HUES6 (cell line): ENCODE measurements at regions not wholly inside any gene's neighbourhood (a gene's known extent, or its start where the extent isn't known, plus 50 kb on each side); places are given as distances from the start of the nearest gene placed in this dataset.
A peak's percentile ranks its signal among the peaks of the same experiment; 100 is the strongest.

ENCODE experiments used
- H3K27ac ChIP-seq: 2 replicates; pipeline ENCODE4 v1.7.0; 2013; ENCODE audit warnings: low read depth, mild to moderate bottlenecking, low read length, inconsistent platforms
- H3K27me3 ChIP-seq: 2 replicates; pipeline ENCODE4 v1.6.1; 2013; ENCODE audit warnings: low read length; ENCODE audit not compliant: control insufficient read depth, insufficient read depth
- H3K36me3 ChIP-seq: 2 replicates; pipeline ENCODE4 v1.6.1; 2013; ENCODE audit warnings: low read length; ENCODE audit not compliant: control insufficient read depth, insufficient read depth
- H3K4me1 ChIP-seq: 2 replicates; pipeline ENCODE4 v1.6.1; 2013; ENCODE audit warnings: low read length; ENCODE audit not compliant: control insufficient read depth, insufficient read depth
- H3K4me3 ChIP-seq: 2 replicates; pipeline ENCODE4 v1.5.1; 2013; ENCODE audit warnings: low read depth, low read length
- H3K9ac ChIP-seq: one replicate; pipeline ENCODE4 v1.6.1; 2013; ENCODE audit warnings: mild to moderate bottlenecking, low read length
- H3K9me3 ChIP-seq: 2 replicates; pipeline ENCODE4 v1.6.1; 2013; ENCODE audit warnings: low read depth, low read length; ENCODE audit not compliant: control insufficient read depth, insufficient read depth

DNA sequence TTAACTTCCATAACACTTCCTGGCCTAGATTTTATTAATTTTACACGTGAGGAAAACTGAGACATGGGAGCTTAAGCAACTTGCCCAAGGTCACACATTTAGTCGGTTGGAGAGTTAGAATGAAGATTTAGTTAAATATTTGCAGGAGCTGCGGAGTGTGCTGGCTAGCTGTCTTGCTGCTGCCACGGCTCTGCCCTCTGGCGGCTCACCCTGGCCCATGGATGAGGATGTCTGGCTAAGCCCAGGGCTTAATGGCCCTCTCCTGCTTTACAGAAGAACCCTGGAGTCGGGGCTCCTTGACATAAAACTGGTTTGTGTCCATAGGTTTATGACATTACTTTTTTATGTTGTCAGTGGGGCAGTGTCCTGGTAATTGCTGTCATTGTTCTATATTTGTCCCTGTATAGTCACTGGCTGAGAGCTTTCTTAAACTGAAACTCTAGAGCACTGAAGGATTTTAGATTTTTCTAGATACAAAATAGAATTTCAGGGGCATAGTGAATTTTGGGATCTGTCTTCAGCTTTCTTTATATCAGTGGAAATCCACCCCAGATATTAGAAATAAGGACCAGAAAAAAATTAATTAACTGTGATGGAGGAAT, 88.9 kb upstream of the WLS start:
- no peaks in the 10 kb centered on the region for H3K9me3 ChIP-seq
- H3K4me1 ChIP-seq = peaks cover 18% of the 10 kb centered on the region
- no peak overlapping the region for H3K9ac ChIP-seq
- H3K27ac ChIP-seq = no peak overlapping the region
- H3K36me3 ChIP-seq = no peaks in the 10 kb centered on the region
- no peak overlapping the region for H3K4me3 ChIP-seq
- H3K27me3 ChIP-seq = no peaks in the 10 kb centered on the region

DNA sequence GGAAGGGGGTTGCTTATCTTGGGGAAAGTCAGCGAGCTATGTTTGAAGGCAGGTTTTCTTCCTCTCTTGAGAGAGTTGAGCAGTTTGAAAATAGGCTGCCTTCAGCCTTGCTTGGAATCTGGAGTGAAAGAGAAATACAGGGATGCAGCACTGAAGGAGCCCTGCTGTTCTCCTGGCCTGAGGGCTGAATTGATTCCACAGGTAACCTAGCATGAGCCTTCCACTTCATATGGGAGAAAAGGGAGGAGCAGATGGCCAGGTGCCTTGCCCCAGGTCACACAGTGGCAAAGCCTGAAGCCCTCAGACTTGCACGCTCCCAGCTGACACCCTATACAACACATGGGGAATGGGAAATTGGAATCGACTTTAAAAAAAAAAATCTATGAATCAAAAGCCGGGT, 88.0 kb upstream of the WLS start:
- Histone ChIP-seq H3K9me3 (no peaks in the 10 kb centered on the region), H3K9ac (no peak overlapping the region), H3K27ac (no peak overlapping the region), H3K27me3 (no peaks in the 10 kb centered on the region), H3K4me3 (no peak overlapping the region), H3K4me1 (peaks cover 18% of the 10 kb centered on the region), H3K36me3 (no peaks in the 10 kb centered on the region)

DNA sequence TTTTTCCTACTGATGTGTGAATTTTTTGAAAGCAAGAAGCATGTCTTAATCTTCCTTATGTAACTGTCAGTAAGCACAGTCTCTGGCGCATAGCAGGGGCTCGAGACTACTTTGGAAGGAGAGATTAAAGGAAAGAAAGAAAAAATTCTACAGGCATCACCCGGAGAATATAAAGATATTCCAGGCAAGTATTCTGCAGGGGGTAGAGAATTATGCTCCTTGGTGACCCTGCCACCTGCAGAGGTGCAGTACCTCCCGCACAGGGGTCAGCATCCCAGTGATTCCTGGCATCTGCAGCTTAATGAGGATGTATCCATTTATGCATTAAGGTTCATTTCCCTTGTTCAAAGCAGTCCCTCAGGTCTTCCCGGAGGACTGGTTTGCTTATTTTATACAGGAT, 87.6 kb upstream of the WLS start:
- Histone ChIP-seq H3K4me3 (no peak overlapping the region), H3K9me3 (no peaks in the 10 kb centered on the region), H3K36me3 (no peaks in the 10 kb centered on the region), H3K27ac (no peak overlapping the region), H3K4me1 (peaks cover 18% of the 10 kb centered on the region), H3K9ac (no peak overlapping the region), H3K27me3 (no peaks in the 10 kb centered on the region)

DNA sequence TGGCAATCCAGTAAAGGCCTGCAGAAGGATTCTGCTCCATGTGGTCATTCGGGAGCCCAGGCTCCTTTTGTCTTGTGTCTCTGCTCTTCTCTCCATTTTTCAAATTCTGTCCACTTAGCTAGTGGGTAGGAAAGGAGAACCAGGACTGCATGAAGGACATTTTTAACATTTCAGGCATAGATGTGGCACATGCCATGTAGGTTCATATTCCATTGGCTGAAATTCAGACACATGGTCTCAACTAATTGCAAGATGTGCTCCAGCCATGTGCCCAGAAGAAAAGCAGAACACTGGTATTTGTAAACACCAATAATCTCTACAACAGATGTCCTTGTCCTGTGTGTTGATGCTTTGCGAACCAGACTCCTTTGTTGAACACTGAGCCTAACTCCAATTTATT, 85.2 kb upstream of the WLS start:
- Histone ChIP-seq H3K4me1 (peaks cover 24% of the 10 kb centered on the region), H3K9me3 (no peaks in the 10 kb centered on the region), H3K27ac (no peak overlapping the region), H3K4me3 (no peak overlapping the region), H3K27me3 (no peaks in the 10 kb centered on the region), H3K9ac (no peak overlapping the region), H3K36me3 (no peaks in the 10 kb centered on the region)

DNA sequence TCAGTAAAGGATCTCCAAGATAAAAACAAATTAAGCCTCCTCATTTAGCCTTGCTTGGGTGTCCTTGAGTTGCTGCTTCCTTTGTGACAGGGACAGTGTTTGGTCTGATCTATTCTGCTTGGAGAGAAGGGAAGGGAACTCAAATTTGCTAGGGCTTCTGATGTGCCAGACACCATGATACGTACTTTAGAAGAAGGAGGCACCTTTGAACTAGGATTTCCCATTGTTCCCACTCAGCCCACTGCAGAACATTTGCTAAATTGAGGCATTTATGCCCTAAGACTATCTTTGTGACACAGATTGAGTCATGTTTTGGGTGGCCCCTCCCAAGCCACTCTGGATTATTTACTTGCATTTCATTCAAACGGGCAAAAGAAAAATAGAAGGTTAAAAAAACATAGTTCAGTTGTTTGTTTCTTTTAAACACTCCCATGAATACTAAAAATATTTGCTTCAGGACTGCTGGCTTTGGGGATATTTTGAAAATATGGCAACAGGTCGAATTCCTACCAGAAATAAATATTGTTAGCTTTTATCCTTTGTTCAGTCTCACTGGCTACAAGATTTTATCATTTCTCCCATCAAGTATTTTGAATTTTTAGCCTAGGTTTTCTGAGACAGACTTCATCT, 81.9 kb upstream of the WLS start:
- no peak overlapping the region for H3K27ac ChIP-seq
- H3K27me3 ChIP-seq = no peaks in the 10 kb centered on the region
- no peak overlapping the region for H3K4me3 ChIP-seq
- H3K9ac ChIP-seq = no peak overlapping the region
- no peaks in the 10 kb centered on the region for H3K9me3 ChIP-seq
- no peaks in the 10 kb centered on the region for H3K36me3 ChIP-seq
- H3K4me1 ChIP-seq = peaks cover 11% of the 10 kb centered on the region; the same call in 1 of the 2 replicates

DNA sequence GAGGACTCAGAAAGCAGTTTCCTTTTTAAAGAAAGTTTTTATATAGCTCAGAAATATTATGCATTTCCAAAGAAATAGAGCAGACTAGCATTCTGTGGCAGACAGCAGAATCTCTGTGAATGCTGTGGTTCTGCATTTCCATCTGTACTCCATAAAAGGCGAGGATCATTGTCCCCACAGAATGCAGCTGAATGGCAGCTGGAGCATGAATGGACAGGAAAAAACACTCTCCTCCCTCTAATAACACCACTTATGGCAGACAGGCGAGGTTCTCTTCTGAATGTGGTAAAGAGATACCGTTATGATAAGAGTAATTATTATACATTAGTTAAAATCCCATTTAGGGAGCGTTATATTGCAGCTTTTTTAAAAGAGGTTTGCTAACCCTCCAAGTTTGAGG, 81.4 kb upstream of the WLS start:
- no peaks in the 10 kb centered on the region for H3K9me3 ChIP-seq
- peak overlapping the region; percentile 36 for H3K9ac ChIP-seq
- H3K4me1 ChIP-seq = peaks cover 10% of the 10 kb centered on the region; the same call in 1 of the 2 replicates
- no peaks in the 10 kb centered on the region for H3K36me3 ChIP-seq
- H3K27me3 ChIP-seq = no peaks in the 10 kb centered on the region
- no peak overlapping the region for H3K4me3 ChIP-seq
- H3K27ac ChIP-seq = no peak overlapping the region

DNA sequence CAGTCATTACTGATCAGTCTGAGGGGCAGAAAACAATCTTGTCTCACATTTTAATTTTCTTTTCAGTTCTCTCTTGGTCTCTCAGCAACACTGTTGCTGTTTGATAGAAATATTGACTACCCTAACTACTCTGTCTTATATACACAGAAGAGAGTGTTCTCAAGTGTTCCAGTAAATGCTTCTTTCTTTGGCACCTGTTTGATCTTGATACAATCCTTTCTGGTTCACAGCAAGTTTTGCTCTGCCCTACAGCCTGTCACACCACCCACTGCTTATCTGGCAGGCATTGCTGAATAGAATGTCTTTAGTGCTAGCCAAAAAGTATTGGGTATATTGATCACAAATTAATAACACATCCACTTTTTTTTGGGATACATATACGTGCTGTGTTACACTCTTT, 75.7 kb upstream of the WLS start:
- Histone ChIP-seq H3K9ac (no peak overlapping the region), H3K4me1 (peaks cover 14% of the 10 kb centered on the region; the same call in 1 of the 2 replicates), H3K9me3 (no peaks in the 10 kb centered on the region), H3K36me3 (no peaks in the 10 kb centered on the region), H3K27ac (no peak overlapping the region), H3K27me3 (no peaks in the 10 kb centered on the region; the same call in 1 of the 2 replicates), H3K4me3 (no peak overlapping the region)

DNA sequence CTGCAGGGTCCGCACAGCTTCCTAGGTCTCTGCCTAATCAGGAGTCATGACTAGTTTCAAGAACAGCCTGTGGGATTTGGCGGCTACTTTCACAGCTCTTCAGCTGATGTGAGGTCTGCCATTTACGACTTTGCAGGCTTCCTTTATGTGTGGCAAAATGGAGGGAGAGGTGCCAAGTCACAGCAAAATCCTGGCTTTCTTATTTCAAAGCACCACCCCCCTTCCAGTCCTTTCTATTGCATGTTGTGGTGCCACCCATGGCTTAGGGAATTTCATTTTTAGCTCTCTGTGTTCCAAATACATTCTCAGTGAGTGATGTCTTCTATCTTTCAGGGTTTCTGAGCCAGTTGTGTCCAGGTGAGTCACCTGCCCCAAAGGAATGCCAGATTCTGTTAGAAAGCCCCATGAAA, 75.1 kb upstream of the WLS start:
- H3K4me1 ChIP-seq = peaks cover 14% of the 10 kb centered on the region; the same call in 1 of the 2 replicates
- no peaks in the 10 kb centered on the region; the same call in 1 of the 2 replicates for H3K27me3 ChIP-seq
- no peak overlapping the region for H3K4me3 ChIP-seq
- H3K9ac ChIP-seq = peak overlapping the region; percentile 8
- H3K9me3 ChIP-seq = no peaks in the 10 kb centered on the region
- H3K36me3 ChIP-seq = no peaks in the 10 kb centered on the region
- H3K27ac ChIP-seq = no peak overlapping the region; the same call in 1 of the 2 replicates

DNA sequence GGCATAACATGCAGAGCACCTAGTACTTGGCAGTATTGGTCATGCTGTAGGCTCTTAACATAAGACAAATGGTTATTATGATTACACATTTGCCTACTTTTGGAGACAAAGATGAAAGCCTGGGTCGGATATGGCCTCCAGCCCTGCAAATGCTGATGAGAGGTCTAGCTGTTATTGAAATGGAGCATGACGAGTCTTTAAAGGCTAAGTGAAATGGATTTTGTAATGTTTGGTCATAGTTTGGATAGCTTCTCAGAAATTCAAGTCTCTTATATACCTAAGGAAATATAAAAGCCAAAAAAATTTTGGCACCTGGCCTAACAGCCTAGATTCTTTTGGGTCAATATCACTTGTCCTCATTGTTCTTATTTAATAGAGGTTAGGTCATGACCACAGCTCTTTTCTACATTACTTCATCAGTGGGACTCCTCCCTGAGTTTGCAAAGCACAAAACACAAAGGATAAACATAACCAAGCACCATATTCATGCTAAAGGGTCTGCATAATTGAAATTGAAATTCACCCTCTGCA, 69.2 kb upstream of the WLS start:
- Histone ChIP-seq H3K4me3 (no peak overlapping the region), H3K27me3 (peaks cover 4% of the 10 kb centered on the region; the same call in 1 of the 2 replicates), H3K4me1 (peaks cover 4% of the 10 kb centered on the region; the same call in 1 of the 2 replicates), H3K9me3 (no peaks in the 10 kb centered on the region), H3K9ac (no peak overlapping the region), H3K27ac (no peak overlapping the region), H3K36me3 (no peaks in the 10 kb centered on the region)

DNA sequence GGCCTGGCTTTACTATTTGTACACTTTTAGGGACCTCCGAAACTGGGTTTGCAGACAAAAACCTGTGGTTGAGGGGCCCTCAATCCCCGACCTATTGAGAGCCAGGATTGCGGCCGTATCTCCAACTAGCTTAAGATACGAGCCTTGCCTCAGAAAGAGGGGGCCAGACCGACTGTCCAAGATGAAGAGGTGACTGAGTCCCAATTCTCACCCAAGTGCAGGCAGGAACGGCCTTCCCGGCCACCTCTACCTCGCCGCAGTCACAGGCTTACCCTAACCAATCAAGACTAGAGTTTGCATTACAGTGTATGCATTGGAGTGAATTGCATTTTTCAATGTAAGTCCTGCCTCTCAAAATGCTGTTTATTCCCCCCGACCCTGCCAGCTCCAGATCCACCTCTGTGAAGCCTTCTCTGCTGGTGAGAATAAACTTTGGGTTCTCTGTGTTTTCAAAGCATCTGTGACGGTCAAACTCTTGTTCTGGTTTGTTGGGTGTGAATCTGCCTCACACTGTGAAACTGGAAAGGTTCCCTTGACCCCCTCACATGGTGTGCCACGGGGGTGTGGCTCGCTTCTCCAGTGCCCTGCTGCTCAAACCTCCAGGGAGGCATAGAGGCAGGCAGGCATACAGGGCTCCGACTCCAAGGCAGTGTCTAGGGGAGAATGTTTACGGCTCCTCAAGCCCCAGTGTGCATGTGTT, 62.2 kb upstream of the WLS start:
- Histone ChIP-seq H3K27ac (peak overlapping the region; percentile 83; the same call in 1 of the 2 replicates), H3K9ac (peak overlapping the region; percentile 85)

More for the DNA sequence above, 62.2 kb upstream of the WLS start:
- Histone ChIP-seq H3K4me1 (peaks cover 39% of the 10 kb centered on the region), H3K27me3 (peaks cover 48% of the 10 kb centered on the region), H3K4me3 (peak overlapping the region; percentile 38), H3K9me3 (no peaks in the 10 kb centered on the region), H3K36me3 (no peaks in the 10 kb centered on the region)
